Prostate gland (tissue), 2 donors: ENCODE measurements at regions not wholly inside any gene's neighbourhood (a gene's known extent, or its start where the extent isn't known, plus 50 kb on each side); places are given as distances from the start of the nearest gene placed in this dataset.

Source experiments
- CTCF ChIP-seq, 4 experiments: fragments of 200-600 bp in 2 of 4; fragments of 450-650 bp in 2 of 4; sonication (generic) in 2 of 4; IDR thresholded peaks; 1 replicate in 3 of 4; 2 replicates in 1 of 4; pipeline ENCODE4 v1.5.1; 2016 to 2019; ENCODE audit warnings: antibody characterized with exemption in 4 of 4, mild to moderate bottlenecking in 2 of 4, moderate library complexity in 2 of 4
- POLR2A ChIP-seq: fragments of 450-650 bp; IDR thresholded peaks from one replicate; pipeline ENCODE4 v1.6.1; 2016; ENCODE audit warnings: antibody characterized with exemption, mild to moderate bottlenecking
- POLR2AphosphoS5 ChIP-seq: sonication (generic); formaldehyde crosslinking; IDR thresholded peaks from one replicate; pipeline ENCODE4 v1.6.1; 2017; ENCODE audit warnings: antibody characterized with exemption

GRCh38 chr12:20126601-20127000 lies 241.7 kb upstream of the PDE3A start:
- no peak for TF ChIP-seq CTCF (IDR thresholded peaks at IDR 0.05)
- no peak for TF ChIP-seq POLR2A
- TF ChIP-seq POLR2AphosphoS5: no peak
